ENCODE measurements at regions not wholly inside any gene's neighbourhood (a gene's known extent, or its start where the extent isn't known, plus 50 kb on each side); places are given as distances from the start of the nearest gene placed in this dataset.
"Not testable (repeated sequence)": the region's sequence is repeated elsewhere in the genome, so short reads cannot be mapped to it uniquely, and the experiment has no call there.

DNA sequence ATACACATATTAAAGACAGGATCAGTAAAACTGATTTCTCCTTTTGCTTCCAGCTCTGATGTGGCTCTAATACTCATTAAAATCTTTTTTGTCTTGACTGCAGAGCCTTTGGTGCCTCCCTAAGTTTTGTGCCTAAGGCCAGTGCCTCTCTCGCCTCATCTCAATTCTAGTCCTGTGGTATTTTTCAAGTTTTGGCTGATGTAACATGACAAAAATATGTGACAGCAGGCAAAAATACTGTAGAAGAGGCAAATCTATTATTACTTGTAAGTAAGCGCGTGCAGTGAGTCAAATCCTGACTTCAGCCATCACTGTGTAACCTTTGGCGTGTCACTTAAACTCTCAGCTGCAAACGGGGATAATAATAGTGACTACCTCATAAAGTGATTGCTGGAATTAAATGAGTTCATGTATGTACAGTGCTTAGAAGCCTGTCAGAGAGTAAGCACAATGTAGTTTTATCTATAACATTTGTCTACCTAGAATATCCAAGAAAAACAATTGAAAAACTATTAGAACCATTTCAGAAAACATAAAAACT is 74.0 kb downstream of the MAB21L3 start:
- Mint-ChIP-seq H3K27ac (peak overlapping the region in 1 of 8 donors; percentile 31), H3K4me3 (no peak overlapping the region), H3K36me3 (no peaks in the 10 kb centered on the region), H3K27me3 (peaks cover 10 to 25% of the 10 kb centered on the region in 2 donors), H3K9me3 (no peaks in the 10 kb centered on the region), H3K4me1 (no peaks in the 10 kb centered on the region)
- Histone ChIP-seq H3K27ac (ENCODE audit: low read depth, low read length) (no peak overlapping the region), H3K9me3 (ENCODE audit: low read length) (no peaks in the 10 kb centered on the region), H3K27me3 (ENCODE audit: insufficient read depth, low read length, poor library complexity, severe bottlenecking) (no peaks in the 10 kb centered on the region), H3K4me3 (ENCODE audit: low read length) (no peak overlapping the region), H3K4me1 (ENCODE audit: insufficient read depth, low read length) (no peaks in the 10 kb centered on the region), H3K36me3 (ENCODE audit: insufficient read depth, low read length) (no peaks in the 10 kb centered on the region)
- ChIA-PET POLR2A (no interaction called here), CTCF (interaction anchor here (1.3 to 1.5 kb wide), 2 partner anchors 46 to 300 kb away, joined by 3 read pairs; no protein-coding TSS in a partner anchor)
- DNase-seq, result no peak

DNA sequence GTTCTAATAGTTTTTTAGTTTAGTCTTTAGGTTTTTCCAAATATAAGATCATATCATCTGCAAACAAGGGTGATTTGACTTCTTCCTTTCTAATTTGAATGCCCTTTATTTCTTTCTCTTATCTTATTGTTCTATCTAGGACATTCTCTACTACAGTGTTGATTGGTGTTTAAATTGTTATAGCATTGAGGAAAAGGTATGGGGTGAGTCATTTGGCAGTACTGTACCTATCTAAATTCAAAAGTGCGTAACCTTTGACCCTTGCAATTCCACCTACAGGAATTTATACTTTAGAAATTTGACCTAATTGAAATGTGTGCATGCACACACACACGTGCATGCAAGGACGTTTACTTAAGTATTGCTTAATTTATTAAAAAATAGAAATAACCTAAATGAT is 78.3 kb downstream of the MAB21L3 start:
- Mint-ChIP-seq H3K4me1 (no peaks in the 10 kb centered on the region), H3K36me3 (peaks cover 0 to 13% (median 0%) of the 10 kb centered on the region in 3 donors), H3K27ac (no peak overlapping the region), H3K4me3 (no peak overlapping the region), H3K27me3 (peaks cover 2 to 20% of the 10 kb centered on the region in 2 donors), H3K9me3 (no peaks in the 10 kb centered on the region)
- no peak overlapping the region for H3K4me3 ChIP-seq (ENCODE audit: low read length)
- no peaks in the 10 kb centered on the region for H3K27me3 ChIP-seq (ENCODE audit: insufficient read depth, low read length, poor library complexity, severe bottlenecking)
- ChIA-PET POLR2A (no interaction called here), CTCF (no interaction called here)
- no peaks in the 10 kb centered on the region for H3K36me3 ChIP-seq (ENCODE audit: insufficient read depth, low read length)
- no peak overlapping the region for H3K27ac ChIP-seq (ENCODE audit: low read depth, low read length)
- H3K4me1 ChIP-seq (ENCODE audit: insufficient read depth, low read length), result no peaks in the 10 kb centered on the region
- no peak for DNase-seq
- no peaks in the 10 kb centered on the region for H3K9me3 ChIP-seq (ENCODE audit: low read length)

DNA sequence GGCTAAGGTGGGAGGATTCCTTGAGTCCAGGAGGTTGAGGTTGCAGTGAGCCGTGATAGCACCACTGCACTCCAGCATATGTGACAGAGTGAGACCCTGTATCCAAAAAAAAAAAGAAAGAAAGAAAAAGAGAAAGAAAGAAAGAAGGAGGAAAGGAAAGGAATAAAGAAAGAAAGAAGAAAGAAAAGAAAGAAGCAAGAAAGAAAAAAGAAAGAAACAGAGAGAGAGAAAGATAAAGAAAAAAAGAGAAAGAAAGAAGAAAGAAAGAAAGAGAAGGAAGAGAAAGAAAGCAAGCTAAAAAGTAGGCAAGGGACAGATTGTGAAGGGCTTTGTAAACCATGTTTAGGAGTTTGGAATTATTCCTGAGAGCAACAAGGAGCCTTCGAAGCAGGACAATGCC is 80.1 kb downstream of the MAB21L3 start:
- Histone ChIP-seq H3K27me3 (ENCODE audit: insufficient read depth, low read length, poor library complexity, severe bottlenecking) (no peaks in the 10 kb centered on the region), H3K4me1 (ENCODE audit: insufficient read depth, low read length) (no peaks in the 10 kb centered on the region), H3K27ac (ENCODE audit: low read depth, low read length) (no peak overlapping the region), H3K36me3 (ENCODE audit: insufficient read depth, low read length) (no peaks in the 10 kb centered on the region), H3K9me3 (ENCODE audit: low read length) (no peaks in the 10 kb centered on the region), H3K4me3 (ENCODE audit: low read length) (no peak overlapping the region)
- POLR2A ChIA-PET, result no interaction called here
- CTCF ChIA-PET, result no interaction called here
- H3K4me3 Mint-ChIP-seq, result no peak overlapping the region
- peaks cover 2 to 20% of the 10 kb centered on the region in 2 donors for H3K27me3 Mint-ChIP-seq
- H3K4me1 Mint-ChIP-seq, result peaks cover 4 to 6% (median 5%) of the 10 kb centered on the region in 3 donors
- H3K27ac Mint-ChIP-seq, result no peak overlapping the region
- DNase-seq, result no peak
- peaks cover 0 to 13% (median 0%) of the 10 kb centered on the region in 3 donors for H3K36me3 Mint-ChIP-seq
- H3K9me3 Mint-ChIP-seq, result no peaks in the 10 kb centered on the region

DNA sequence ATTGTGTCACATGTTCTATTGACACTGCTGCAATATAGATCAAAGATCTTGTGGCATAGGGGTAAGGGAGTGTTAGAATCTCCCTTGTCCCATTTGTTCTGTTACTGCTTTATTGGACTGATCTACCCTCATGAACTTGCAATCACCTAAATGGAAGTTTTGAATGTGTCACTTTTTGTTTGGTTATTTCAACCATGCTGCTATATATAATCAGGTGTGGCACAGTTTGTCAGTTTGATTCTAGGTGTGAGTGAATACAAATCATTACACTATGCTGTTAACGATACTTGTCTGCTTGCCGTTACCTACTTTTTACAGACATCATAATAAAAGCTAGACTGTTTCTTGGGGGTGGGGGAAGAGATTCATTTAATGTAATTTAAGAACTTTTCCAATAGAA is 82.6 kb downstream of the MAB21L3 start:
- ChIA-PET CTCF (interaction anchor here (1.9 kb wide), 1 partner anchor 13 kb away, joined by 5 read pairs; no protein-coding TSS in a partner anchor), POLR2A (no interaction called here)
- H3K4me3 Mint-ChIP-seq, result no peak overlapping the region
- H3K9me3 ChIP-seq (ENCODE audit: low read length), result no peaks in the 10 kb centered on the region
- H3K4me1 ChIP-seq (ENCODE audit: insufficient read depth, low read length), result no peaks in the 10 kb centered on the region
- no peak overlapping the region for H3K27ac Mint-ChIP-seq
- H3K4me3 ChIP-seq (ENCODE audit: low read length), result no peak overlapping the region
- no peaks in the 10 kb centered on the region for H3K36me3 ChIP-seq (ENCODE audit: insufficient read depth, low read length)
- DNase-seq, result no peak
- peaks cover 2 to 24% of the 10 kb centered on the region in 2 donors for H3K27me3 Mint-ChIP-seq
- H3K4me1 Mint-ChIP-seq, result peaks cover 4 to 6% (median 5%) of the 10 kb centered on the region in 3 donors
- no peaks in the 10 kb centered on the region for H3K9me3 Mint-ChIP-seq
- H3K27me3 ChIP-seq (ENCODE audit: insufficient read depth, low read length, poor library complexity, severe bottlenecking), result no peaks in the 10 kb centered on the region
- no peak overlapping the region for H3K27ac ChIP-seq (ENCODE audit: low read depth, low read length)
- H3K36me3 Mint-ChIP-seq, result peaks cover 0 to 13% (median 0%) of the 10 kb centered on the region in 3 donors

DNA sequence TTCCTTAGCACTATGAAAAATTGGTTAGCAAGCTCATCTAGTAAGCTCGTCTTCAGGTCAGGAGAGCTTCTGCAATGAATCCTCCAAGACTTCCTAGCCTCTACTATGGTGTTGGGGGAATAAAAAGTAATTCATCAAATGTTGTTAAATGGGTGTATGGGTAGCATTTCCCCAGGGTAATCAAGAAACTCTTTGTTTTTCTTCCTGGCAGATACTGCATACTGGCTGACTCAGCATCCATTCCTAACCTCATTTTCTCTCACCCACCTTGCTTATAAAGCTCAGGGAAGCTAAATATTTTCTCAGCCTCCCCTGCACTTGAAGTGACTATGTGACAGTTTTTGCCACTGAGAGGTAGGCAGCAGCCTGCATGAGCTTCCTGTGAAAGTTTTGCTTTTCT is 83.4 kb downstream of the MAB21L3 start:
- H3K9me3 Mint-ChIP-seq, result no peaks in the 10 kb centered on the region
- Histone ChIP-seq H3K4me1 (ENCODE audit: insufficient read depth, low read length) (no peaks in the 10 kb centered on the region), H3K27me3 (ENCODE audit: insufficient read depth, low read length, poor library complexity, severe bottlenecking) (no peaks in the 10 kb centered on the region), H3K9me3 (ENCODE audit: low read length) (no peaks in the 10 kb centered on the region), H3K27ac (ENCODE audit: low read depth, low read length) (no peak overlapping the region), H3K4me3 (ENCODE audit: low read length) (no peak overlapping the region), H3K36me3 (ENCODE audit: insufficient read depth, low read length) (no peaks in the 10 kb centered on the region)
- H3K4me1 Mint-ChIP-seq, result peaks cover 4 to 6% (median 5%) of the 10 kb centered on the region in 3 donors
- no peak for DNase-seq
- H3K4me3 Mint-ChIP-seq, result no peak overlapping the region
- ChIA-PET POLR2A (no interaction called here), CTCF (interaction anchor here (1.9 kb wide), 1 partner anchor 13 kb away, joined by 5 read pairs; no protein-coding TSS in a partner anchor)
- H3K36me3 Mint-ChIP-seq, result peaks cover 0 to 18% (median 0%) of the 10 kb centered on the region in 3 donors
- peaks cover 2 to 27% of the 10 kb centered on the region in 2 donors for H3K27me3 Mint-ChIP-seq
- H3K27ac Mint-ChIP-seq, result peak overlapping the region in 1 of 8 donors; percentile 66

DNA sequence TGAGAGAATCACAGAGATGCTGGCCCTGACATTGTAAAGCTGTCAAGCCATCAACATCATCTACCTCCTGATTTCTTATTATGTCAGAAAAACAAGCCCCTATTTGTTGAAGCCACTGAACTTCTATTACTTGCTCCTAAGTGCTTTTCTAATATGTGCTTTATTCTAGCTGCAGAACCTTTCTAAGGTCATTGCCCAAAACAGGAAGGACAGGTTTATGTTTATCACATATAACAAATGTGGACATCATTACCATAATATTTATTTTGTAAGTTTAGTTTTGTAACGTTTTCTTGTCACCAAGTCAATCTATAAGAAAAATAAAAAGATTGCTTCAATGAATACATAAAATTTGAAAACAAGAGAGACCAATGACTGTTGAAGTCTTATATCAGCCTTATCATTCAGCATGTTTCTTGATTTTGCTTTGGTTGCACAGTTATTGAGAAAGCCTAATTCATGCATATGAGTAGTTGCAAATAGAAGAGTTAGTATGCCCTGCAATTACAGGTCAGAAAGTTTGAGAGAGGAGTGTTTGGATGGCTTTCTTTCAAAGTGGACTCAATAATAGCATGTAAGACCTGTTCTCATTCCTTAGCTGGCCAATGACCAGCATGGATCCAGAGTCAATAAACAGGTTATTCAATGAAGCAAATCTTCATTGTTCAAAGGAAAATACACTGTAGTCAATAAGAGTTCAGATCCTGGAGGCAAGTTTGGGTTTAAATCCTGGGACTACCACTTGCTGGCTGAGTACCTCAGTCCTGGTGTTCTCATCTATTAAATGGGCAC is 84.1 kb downstream of the MAB21L3 start:
- peak overlapping the region in 1 of 8 donors; percentile 66 for H3K27ac Mint-ChIP-seq
- DNase-seq, result no peak
- no peak overlapping the region for H3K4me3 ChIP-seq (ENCODE audit: low read length)
- no peaks in the 10 kb centered on the region for H3K9me3 ChIP-seq (ENCODE audit: low read length)
- H3K36me3 Mint-ChIP-seq, result peaks cover 0 to 18% (median 0%) of the 10 kb centered on the region in 3 donors
- H3K9me3 Mint-ChIP-seq, result no peaks in the 10 kb centered on the region
- H3K4me1 Mint-ChIP-seq, result peaks cover 4 to 6% (median 5%) of the 10 kb centered on the region in 3 donors
- H3K4me3 Mint-ChIP-seq, result no peak overlapping the region
- H3K27ac ChIP-seq (ENCODE audit: low read depth, low read length), result no peak overlapping the region
- peaks cover 2 to 27% of the 10 kb centered on the region in 2 donors for H3K27me3 Mint-ChIP-seq
- ChIA-PET CTCF (interaction anchor here (1.9 kb wide), 1 partner anchor 14 kb away, joined by 5 read pairs; no protein-coding TSS in a partner anchor), POLR2A (no interaction called here)
- H3K4me1 ChIP-seq (ENCODE audit: insufficient read depth, low read length), result no peaks in the 10 kb centered on the region
- H3K27me3 ChIP-seq (ENCODE audit: insufficient read depth, low read length, poor library complexity, severe bottlenecking), result no peaks in the 10 kb centered on the region
- no peaks in the 10 kb centered on the region for H3K36me3 ChIP-seq (ENCODE audit: insufficient read depth, low read length)

DNA sequence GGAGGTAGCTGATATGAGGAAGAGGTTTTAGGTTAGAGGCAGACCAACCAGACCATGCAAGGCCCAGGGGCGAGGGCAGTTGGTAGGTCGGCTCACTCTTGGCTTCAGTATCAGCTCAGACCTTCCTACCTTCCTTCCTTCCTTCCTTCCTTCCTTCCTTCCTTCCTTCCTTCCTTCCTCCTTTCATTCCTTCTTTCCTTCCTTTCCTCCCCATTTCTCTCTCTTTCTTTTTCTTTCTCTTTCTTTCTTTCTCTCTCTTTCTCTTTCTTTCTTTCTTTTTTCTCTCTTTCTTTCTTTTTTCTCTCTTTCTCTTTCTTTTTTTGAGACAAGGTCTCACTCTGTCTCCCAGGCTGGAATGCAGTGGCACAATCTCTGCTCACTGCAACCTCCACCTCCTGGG is 89.1 kb downstream of the MAB21L3 start:
- H3K4me3 ChIP-seq (ENCODE audit: low read length); H3K9me3 ChIP-seq (ENCODE audit: low read length); DNase-seq; H3K27ac ChIP-seq (ENCODE audit: low read depth, low read length); CTCF ChIA-PET; H3K27me3 ChIP-seq (ENCODE audit: insufficient read depth, low read length, poor library complexity, severe bottlenecking); H3K4me1 Mint-ChIP-seq; H3K36me3 ChIP-seq (ENCODE audit: insufficient read depth, low read length); H3K4me1 ChIP-seq (ENCODE audit: insufficient read depth, low read length); H3K9me3 Mint-ChIP-seq; H3K4me3 Mint-ChIP-seq; H3K27ac Mint-ChIP-seq; POLR2A ChIA-PET: not testable (repeated sequence)
- Mint-ChIP-seq H3K36me3 (peaks cover 0 to 20% (median 1%) of the 10 kb centered on the region in 3 donors), H3K27me3 (peaks cover 5 to 37% of the 10 kb centered on the region in 2 donors)

DNA sequence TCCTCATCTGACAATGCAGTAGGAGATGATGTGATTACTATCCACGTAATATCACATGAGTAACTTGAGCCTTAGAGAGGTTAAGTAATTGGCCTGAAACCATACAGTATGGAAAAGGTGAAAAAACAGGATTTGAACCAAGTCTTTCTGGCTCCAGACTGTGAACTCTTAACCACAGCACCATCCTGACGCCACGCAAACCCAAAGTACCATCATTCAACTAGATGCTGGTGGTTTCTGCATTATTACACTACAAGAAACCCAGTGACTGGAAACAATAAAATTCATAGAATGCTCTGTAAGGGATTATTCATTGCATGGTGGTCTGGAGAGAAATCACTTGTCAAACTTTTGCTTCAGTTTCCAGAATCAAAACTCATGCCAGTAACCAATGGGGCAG is 90.7 kb downstream of the MAB21L3 start:
- Histone ChIP-seq H3K9me3 (ENCODE audit: low read length) (no peaks in the 10 kb centered on the region), H3K36me3 (ENCODE audit: insufficient read depth, low read length) (no peaks in the 10 kb centered on the region), H3K27ac (ENCODE audit: low read depth, low read length) (no peak overlapping the region), H3K27me3 (ENCODE audit: insufficient read depth, low read length, poor library complexity, severe bottlenecking) (no peaks in the 10 kb centered on the region), H3K4me3 (ENCODE audit: low read length) (no peak overlapping the region), H3K4me1 (ENCODE audit: insufficient read depth, low read length) (no peaks in the 10 kb centered on the region)
- Mint-ChIP-seq H3K4me1 (no peaks in the 10 kb centered on the region), H3K27me3 (peaks cover 5 to 37% of the 10 kb centered on the region in 2 donors), H3K36me3 (peaks cover 0 to 20% (median 1%) of the 10 kb centered on the region in 3 donors), H3K4me3 (no peak overlapping the region), H3K9me3 (peaks cover 0 to 5% (median 0%) of the 10 kb centered on the region in 5 donors), H3K27ac (no peak overlapping the region)
- no peak for DNase-seq
- POLR2A ChIA-PET, result no interaction called here
- CTCF ChIA-PET, result no interaction called here

Data from CD8-positive, alpha-beta memory T cell (primary cell).